Esophagus squamous epithelium (tissue), 5 donors: ENCODE measurements at regions not wholly inside any gene's neighbourhood (a gene's known extent, or its start where the extent isn't known, plus 50 kb on each side); places are given as distances from the start of the nearest gene placed in this dataset.

ENCODE experiments used
- DNase-seq: peaks from one replicate; lab custom pipeline; 2025; lab: John Stamatoyannopoulos, UW
- H3K27ac ChIP-seq, 4 donors: fragments of 200-600 bp; sonication (generic); one replicate each; pipeline ENCODE4 v1.5.1; 2016 to 2019; ENCODE audit warnings: mild to moderate bottlenecking in 1 of 4
- H3K27me3 ChIP-seq, 4 donors: fragments of 200-600 bp; sonication (generic); 1 replicate in 3 of 4; 2 replicates in 1 of 4; pipeline versions ENCODE4 v1.5.1 to v1.6.0; 2017 to 2021; ENCODE audit warnings: antibody characterized with exemption in 1 of 4
- H3K36me3 ChIP-seq, 3 donors: fragments of 200-600 bp; sonication (generic); one replicate each; pipeline ENCODE4 v1.5.1; 2016 to 2019
- H3K4me1 ChIP-seq, 3 donors: fragments of 200-600 bp; sonication (generic); one replicate each; pipeline ENCODE4 v1.5.1; 2017 to 2019
- H3K4me3 ChIP-seq, 4 donors: fragments of 200-600 bp; sonication (generic); 1 replicate in 3 of 4; 2 replicates in 1 of 4; pipeline ENCODE4 v1.5.1; 2016 to 2019; ENCODE audit warnings: mild to moderate bottlenecking in 2 of 4, moderate library complexity in 1 of 4
- H3K9me3 ChIP-seq, 3 donors: fragments of 200-600 bp; sonication (generic); one replicate each; pipeline ENCODE4 v1.5.1; 2016 to 2019
- POLR2A ChIP-seq, 4 donors: fragments of 450-650 bp; IDR thresholded peaks; one replicate each; pipeline ENCODE4 v1.6.1; 2017; ENCODE audit warnings: antibody characterized with exemption in 4 of 4, mild to moderate bottlenecking in 4 of 4, moderate library complexity in 3 of 4
- WGBS, 2 donors: methylation state at CpG; one replicate each; pipeline ENCODE4 v1.1.5; 2018; 5-methylcytosine and 5-hydroxymethylcytosine counted together
- intact Hi-C: fragments of 100-400 bp; cut with DNase I; formaldehyde crosslinking; loops from one replicate; pipeline ENCODE4 v1.15.0; 2022
- TF ChIP-seq, protein P1 (sequence below), 6 experiments: fragments of 450-650 bp in 4 of 6; fragments of 200-600 bp in 2 of 6; sonication (generic) in 2 of 6; IDR thresholded peaks; one replicate each; pipeline ENCODE4 v1.5.1; 2016 to 2019; ENCODE audit warnings: antibody characterized with exemption in 6 of 6, mild to moderate bottlenecking in 4 of 6, moderate library complexity in 4 of 6
- donor health status: DM: yes; HTN: yes; CAD: no.

DNA sequence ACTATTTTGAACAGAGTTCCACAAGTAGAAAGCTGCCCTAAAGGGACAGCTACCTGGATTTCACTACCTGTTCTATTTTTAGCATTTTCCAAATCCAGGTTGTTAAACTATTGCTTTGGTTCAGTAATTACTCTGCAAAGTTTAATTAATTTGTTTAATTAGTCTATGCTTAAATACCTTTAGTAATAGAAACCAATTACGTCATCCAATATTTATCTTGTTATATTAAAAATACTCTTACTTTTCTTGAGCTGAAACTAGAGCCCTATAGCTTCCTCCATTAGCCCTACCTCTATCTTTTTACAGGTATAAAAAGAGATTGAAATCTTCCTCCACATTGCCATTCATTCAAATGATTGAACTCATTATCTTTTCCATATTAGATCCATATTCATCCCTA is 514.6 kb downstream of the DSC3 start:
- 85 to 87% methylated on average over 1 of the region's 1 CpG for WGBS, 2 donors

DNA sequence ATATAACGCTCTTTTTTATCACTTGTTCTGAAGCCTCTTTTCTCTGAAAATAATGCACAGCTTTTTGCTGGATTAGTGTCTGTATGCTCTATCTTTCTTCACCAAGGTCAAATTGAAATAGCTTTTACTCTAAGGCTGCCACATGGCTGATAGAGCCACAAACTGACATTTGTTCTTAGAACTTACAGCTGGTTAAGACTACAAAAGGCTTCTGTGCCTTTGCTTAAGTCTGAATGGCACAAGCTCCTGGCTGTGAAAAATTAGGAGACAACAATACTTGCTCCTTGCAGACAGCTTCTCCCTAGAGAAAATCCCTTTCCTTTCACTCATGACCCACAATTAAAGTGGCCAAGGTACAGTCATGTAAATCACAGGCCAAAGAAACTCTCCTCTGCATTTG is 515.3 kb downstream of the DSC3 start:
- H3K27ac ChIP-seq = no peak overlapping the region
- H3K9me3 ChIP-seq = no peaks in the 10 kb centered on the region
- intact Hi-C loops = no loop called here
- 53 to 57% methylated on average over 1 of the region's 1 CpG for WGBS, 2 donors
- no peaks in the 10 kb centered on the region for H3K27me3 ChIP-seq
- no peaks in the 10 kb centered on the region for H3K36me3 ChIP-seq
- no peak for DNase-seq
- no peak overlapping the region for H3K4me3 ChIP-seq
- TF ChIP-seq POLR2A (IDR thresholded peaks at IDR 0.05) = no peak
- no peaks in the 10 kb centered on the region for H3K4me1 ChIP-seq

More for the DNA sequence above, 514.6 kb downstream of the DSC3 start:
- Histone ChIP-seq H3K4me1 (no peaks in the 10 kb centered on the region), H3K27me3 (no peaks in the 10 kb centered on the region), H3K36me3 (no peaks in the 10 kb centered on the region), H3K27ac (no peak overlapping the region), H3K4me3 (no peak overlapping the region), H3K9me3 (no peaks in the 10 kb centered on the region)
- intact Hi-C loops = no loop called here
- DNase-seq = no peak
- TF ChIP-seq, protein P1, sequence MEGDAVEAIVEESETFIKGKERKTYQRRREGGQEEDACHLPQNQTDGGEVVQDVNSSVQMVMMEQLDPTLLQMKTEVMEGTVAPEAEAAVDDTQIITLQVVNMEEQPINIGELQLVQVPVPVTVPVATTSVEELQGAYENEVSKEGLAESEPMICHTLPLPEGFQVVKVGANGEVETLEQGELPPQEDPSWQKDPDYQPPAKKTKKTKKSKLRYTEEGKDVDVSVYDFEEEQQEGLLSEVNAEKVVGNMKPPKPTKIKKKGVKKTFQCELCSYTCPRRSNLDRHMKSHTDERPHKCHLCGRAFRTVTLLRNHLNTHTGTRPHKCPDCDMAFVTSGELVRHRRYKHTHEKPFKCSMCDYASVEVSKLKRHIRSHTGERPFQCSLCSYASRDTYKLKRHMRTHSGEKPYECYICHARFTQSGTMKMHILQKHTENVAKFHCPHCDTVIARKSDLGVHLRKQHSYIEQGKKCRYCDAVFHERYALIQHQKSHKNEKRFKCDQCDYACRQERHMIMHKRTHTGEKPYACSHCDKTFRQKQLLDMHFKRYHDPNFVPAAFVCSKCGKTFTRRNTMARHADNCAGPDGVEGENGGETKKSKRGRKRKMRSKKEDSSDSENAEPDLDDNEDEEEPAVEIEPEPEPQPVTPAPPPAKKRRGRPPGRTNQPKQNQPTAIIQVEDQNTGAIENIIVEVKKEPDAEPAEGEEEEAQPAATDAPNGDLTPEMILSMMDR (IDR thresholded peaks at IDR 0.05) = no peak
- TF ChIP-seq POLR2A (IDR thresholded peaks at IDR 0.05) = no peak

DNA sequence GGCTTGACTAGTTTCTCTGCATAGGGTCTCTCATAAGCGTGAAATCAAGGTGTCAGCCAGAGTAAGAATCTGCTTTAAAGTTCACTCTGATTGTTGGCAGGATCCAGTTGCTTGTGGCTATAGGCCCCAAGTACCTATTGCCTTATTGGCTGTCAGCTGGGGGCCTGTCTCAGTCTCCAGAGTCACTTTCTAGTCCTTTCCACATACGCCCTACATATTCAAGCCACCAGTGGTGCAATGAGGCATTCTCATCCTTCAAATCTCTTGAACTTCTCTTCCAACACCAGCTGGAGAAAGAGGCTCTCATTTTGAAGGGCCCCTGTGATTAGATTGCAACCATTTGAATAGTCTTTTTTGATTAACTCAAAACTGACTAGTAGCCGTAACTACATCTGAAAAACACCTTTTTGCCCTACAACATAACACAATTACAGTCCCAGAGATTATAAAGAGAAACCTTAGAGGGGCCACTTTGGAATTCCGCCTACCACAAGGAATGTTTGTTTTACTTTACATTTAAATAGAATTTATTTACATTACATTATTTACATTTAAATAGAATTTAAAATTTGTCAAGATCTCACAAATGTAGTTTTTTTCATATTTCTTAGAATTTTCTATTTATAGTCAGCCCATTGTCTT is 520.1 kb downstream of the DSC3 start:
- no peak for DNase-seq
- no peaks in the 10 kb centered on the region for H3K9me3 ChIP-seq
- no peaks in the 10 kb centered on the region for H3K4me1 ChIP-seq
- intact Hi-C loops = no loop called here
- H3K4me3 ChIP-seq = no peak overlapping the region
- H3K27me3 ChIP-seq = no peaks in the 10 kb centered on the region
- 67 to 81% methylated on average over 4 of the region's 4 CpGs for WGBS, 2 donors
- TF ChIP-seq, protein P1 (IDR thresholded peaks at IDR 0.05) = no peak
- TF ChIP-seq POLR2A (IDR thresholded peaks at IDR 0.05) = no peak
- H3K36me3 ChIP-seq = no peaks in the 10 kb centered on the region
- no peak overlapping the region for H3K27ac ChIP-seq

DNA sequence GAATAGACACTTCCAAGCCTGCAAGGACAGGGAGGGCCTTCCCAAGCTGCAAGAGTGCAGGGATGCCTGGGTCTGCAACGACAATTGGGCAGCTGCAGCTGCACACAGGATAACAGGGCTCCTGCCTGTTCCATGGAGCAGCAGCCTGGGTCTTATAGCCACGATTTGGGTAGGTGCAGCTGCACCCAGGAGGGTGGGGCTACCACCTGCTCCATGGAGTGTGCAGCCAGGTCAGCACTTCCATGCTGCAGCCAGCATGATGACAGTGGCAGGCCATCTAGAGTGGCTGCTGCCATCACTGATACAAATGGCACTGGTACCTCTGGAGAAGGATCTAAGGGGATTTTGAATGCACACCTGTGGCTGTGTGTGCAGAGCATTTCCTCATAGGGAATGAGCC is 528.5 kb downstream of the DSC3 start:
- no peak overlapping the region for H3K4me3 ChIP-seq
- no peak overlapping the region for H3K27ac ChIP-seq
- no peaks in the 10 kb centered on the region for H3K9me3 ChIP-seq
- 14% methylated on average over 1 of the region's 2 CpGs; no CpG with 5 or more reads in 1 of the 2 donors for WGBS, 2 donors
- no peaks in the 10 kb centered on the region for H3K27me3 ChIP-seq
- intact Hi-C loops = no loop called here
- H3K4me1 ChIP-seq = no peaks in the 10 kb centered on the region
- TF ChIP-seq POLR2A (IDR thresholded peaks at IDR 0.05) = no peak
- TF ChIP-seq, protein P1 (IDR thresholded peaks at IDR 0.05) = no peak
- no peaks in the 10 kb centered on the region for H3K36me3 ChIP-seq
- no peak for DNase-seq

DNA sequence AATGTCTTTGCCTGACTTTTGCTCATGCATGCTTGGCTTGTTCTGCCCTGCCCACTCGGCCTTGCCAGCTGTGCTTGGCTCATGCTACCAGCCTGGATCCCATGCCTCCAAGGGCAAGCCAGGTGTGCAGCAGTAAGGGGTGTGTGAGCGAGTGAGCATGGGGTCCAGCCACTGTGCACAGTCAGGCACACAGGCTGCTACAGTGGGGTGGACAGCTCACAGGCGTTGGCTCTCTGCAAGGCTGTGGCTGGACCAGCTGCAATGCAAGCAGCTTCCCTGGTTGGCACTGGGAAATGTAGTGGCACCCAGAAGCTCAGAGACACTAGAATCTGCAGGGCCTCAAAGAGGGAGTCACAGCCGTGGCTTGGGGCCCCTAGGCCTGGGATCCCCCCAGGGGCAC is 529.7 kb downstream of the DSC3 start:
- H3K36me3 ChIP-seq = no peaks in the 10 kb centered on the region
- H3K27ac ChIP-seq = no peak overlapping the region
- no peak for DNase-seq
- H3K9me3 ChIP-seq = no peaks in the 10 kb centered on the region
- 46 to 60% methylated on average over 1 to 2 of the region's 4 CpGs for WGBS, 2 donors
- no peak for TF ChIP-seq POLR2A (IDR thresholded peaks at IDR 0.05)
- no peak overlapping the region for H3K4me3 ChIP-seq
- H3K4me1 ChIP-seq = no peaks in the 10 kb centered on the region
- intact Hi-C loops = no loop called here
- H3K27me3 ChIP-seq = no peaks in the 10 kb centered on the region

DNA sequence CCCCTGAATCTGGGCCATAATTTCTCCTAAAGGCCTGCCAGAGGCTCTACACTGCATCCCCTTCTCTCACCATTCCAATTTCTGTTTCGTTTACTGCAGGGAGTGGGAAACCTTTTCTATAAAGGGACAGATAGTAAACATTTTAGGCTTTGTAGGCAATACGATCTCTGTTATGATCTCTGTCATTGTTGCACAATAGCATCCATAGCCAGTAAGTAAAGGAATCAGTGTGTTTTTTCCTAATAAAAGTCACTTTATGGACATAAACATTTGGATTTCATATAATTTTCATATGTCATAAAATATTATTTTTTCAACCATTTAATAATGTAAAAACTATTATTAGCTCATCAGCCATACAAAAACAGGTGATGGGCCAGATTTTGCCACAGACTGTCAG is 531.7 kb downstream of the DSC3 start:
- Histone ChIP-seq H3K9me3 (no peaks in the 10 kb centered on the region), H3K4me3 (no peak overlapping the region), H3K36me3 (no peaks in the 10 kb centered on the region), H3K27me3 (no peaks in the 10 kb centered on the region), H3K27ac (no peak overlapping the region), H3K4me1 (no peaks in the 10 kb centered on the region)
- DNase-seq = no peak
- TF ChIP-seq POLR2A (IDR thresholded peaks at IDR 0.05) = no peak
- TF ChIP-seq, protein P1 (IDR thresholded peaks at IDR 0.05) = no peak
- 55 to 63% methylated on average over 2 of the region's 2 CpGs for WGBS, 2 donors
- intact Hi-C loops = no loop called here
